ENCODE measurements at regions not wholly inside any gene's neighbourhood (a gene's known extent, or its start where the extent isn't known, plus 50 kb on each side); places are given as distances from the start of the nearest gene placed in this dataset.

- no peak for ATAC-seq
- no peak overlapping the region for H3K27ac ChIP-seq (ENCODE audit: low read length)
- H3K27me3 ChIP-seq (ENCODE audit: control insufficient read depth, insufficient read depth, low read length): no peaks in the 10 kb centered on the region
- no peaks in the 10 kb centered on the region for H3K9me3 ChIP-seq (ENCODE audit: control insufficient read depth, insufficient read depth, low read length)
- no peaks in the 10 kb centered on the region for H3K4me1 ChIP-seq (ENCODE audit: control insufficient read depth, insufficient read depth, low read length)
- H3K27me3 Mint-ChIP-seq (ENCODE audit: low read depth in 2 of 2): no peaks in the 10 kb centered on the region
- WGBS (ENCODE audit: insufficient coverage): 94% methylated on average over 3 of the region's 3 CpGs
- no peak for DNase-seq
- H3K4me3 Mint-ChIP-seq: no peak overlapping the region
- no peak for TF ChIP-seq CTCF (IDR thresholded peaks at IDR 0.05)
- H3K36me3 Mint-ChIP-seq: no peaks in the 10 kb centered on the region
- no peak overlapping the region for H3K4me3 ChIP-seq (ENCODE audit: low read length)
- H3K9me3 Mint-ChIP-seq: peaks cover 7 to 13% of the 10 kb centered on the region in 2 donors
- intact Hi-C loops (cut with micrococcal nuclease): no loop called here
- H3K4me1 Mint-ChIP-seq: no peaks in the 10 kb centered on the region
- no peaks in the 10 kb centered on the region for H3K36me3 ChIP-seq (ENCODE audit: control insufficient read depth, insufficient read depth, low read length)
- H3K27ac Mint-ChIP-seq: no peak overlapping the region
Observed at GRCh38 chr6:147892476-147892875, 384.0 kb downstream of the SAMD5 start.

DNA sequence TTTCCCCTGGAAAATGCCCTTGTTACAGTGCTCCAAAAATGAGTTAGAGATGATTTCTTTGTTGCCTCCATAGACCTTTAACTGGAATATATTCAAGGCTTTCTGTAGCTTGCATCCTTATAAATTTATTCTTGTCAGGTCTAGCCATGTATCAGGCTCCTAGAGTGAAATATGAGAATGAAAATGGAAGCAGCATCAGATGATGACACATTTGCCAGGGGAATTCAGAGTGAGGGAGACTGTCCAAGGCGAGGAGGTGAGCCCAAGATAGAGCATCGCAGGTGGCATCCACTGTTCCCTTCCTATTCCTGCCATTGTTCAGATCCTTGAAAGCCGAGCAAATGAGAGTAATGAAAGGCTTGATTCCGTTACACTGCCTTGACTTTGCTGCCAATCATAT, 386.8 kb downstream of the SAMD5 start:
- H3K27ac ChIP-seq (ENCODE audit: low read length): no peak overlapping the region
- H3K4me3 ChIP-seq (ENCODE audit: low read length): no peak overlapping the region
- no peaks in the 10 kb centered on the region for H3K27me3 ChIP-seq (ENCODE audit: control insufficient read depth, insufficient read depth, low read length)
- DNase-seq: no peak
- no peak for TF ChIP-seq CTCF (IDR thresholded peaks at IDR 0.05)
- ATAC-seq: no peak
- H3K9me3 ChIP-seq (ENCODE audit: control insufficient read depth, insufficient read depth, low read length): no peaks in the 10 kb centered on the region
- no peaks in the 10 kb centered on the region for H3K27me3 Mint-ChIP-seq (ENCODE audit: low read depth in 2 of 2)
- WGBS (ENCODE audit: insufficient coverage): 85% methylated on average over 4 of the region's 4 CpGs
- no peak overlapping the region for H3K4me3 Mint-ChIP-seq
- H3K27ac Mint-ChIP-seq: no peak overlapping the region
- no peaks in the 10 kb centered on the region for H3K4me1 ChIP-seq (ENCODE audit: control insufficient read depth, insufficient read depth, low read length)
- intact Hi-C loops (cut with micrococcal nuclease): no loop called here
- H3K36me3 ChIP-seq (ENCODE audit: control insufficient read depth, insufficient read depth, low read length): no peaks in the 10 kb centered on the region
- no peaks in the 10 kb centered on the region for H3K36me3 Mint-ChIP-seq
- H3K4me1 Mint-ChIP-seq: no peaks in the 10 kb centered on the region
- H3K9me3 Mint-ChIP-seq: peaks cover 4 to 11% of the 10 kb centered on the region in 2 donors

GRCh38 chr6:147900247-147900830, 391.8 kb downstream of the SAMD5 start:
- H3K9me3 Mint-ChIP-seq: peaks cover 3 to 7% of the 10 kb centered on the region in 2 donors
- no peak for TF ChIP-seq CTCF (IDR thresholded peaks at IDR 0.05)
- no peaks in the 10 kb centered on the region for H3K4me1 Mint-ChIP-seq
- Histone ChIP-seq H3K9me3 (ENCODE audit: control insufficient read depth, insufficient read depth, low read length) (no peaks in the 10 kb centered on the region), H3K4me1 (ENCODE audit: control insufficient read depth, insufficient read depth, low read length) (no peaks in the 10 kb centered on the region), H3K4me3 (ENCODE audit: low read length) (no peak overlapping the region), H3K36me3 (ENCODE audit: control insufficient read depth, insufficient read depth, low read length) (no peaks in the 10 kb centered on the region), H3K27ac (ENCODE audit: low read length) (no peak overlapping the region), H3K27me3 (ENCODE audit: control insufficient read depth, insufficient read depth, low read length) (no peaks in the 10 kb centered on the region)
- ATAC-seq (no peak), DNase-seq (no peak)
- H3K36me3 Mint-ChIP-seq: no peaks in the 10 kb centered on the region
- H3K27me3 Mint-ChIP-seq (ENCODE audit: low read depth in 2 of 2): no peaks in the 10 kb centered on the region
- H3K4me3 Mint-ChIP-seq: no peak overlapping the region
- H3K27ac Mint-ChIP-seq: no peak overlapping the region
- intact Hi-C loops (cut with micrococcal nuclease): no loop called here
- WGBS (ENCODE audit: insufficient coverage): 88% methylated on average over 12 of the region's 12 CpGs

- Mint-ChIP-seq H3K4me1 (no peaks in the 10 kb centered on the region), H3K9me3 (peaks cover 3 to 4% of the 10 kb centered on the region in 2 donors), H3K36me3 (no peaks in the 10 kb centered on the region), H3K27ac (no peak overlapping the region), H3K4me3 (no peak overlapping the region), H3K27me3 (ENCODE audit: low read depth in 2 of 2) (no peaks in the 10 kb centered on the region)
- Histone ChIP-seq H3K9me3 (ENCODE audit: control insufficient read depth, insufficient read depth, low read length) (no peaks in the 10 kb centered on the region), H3K4me1 (ENCODE audit: control insufficient read depth, insufficient read depth, low read length) (no peaks in the 10 kb centered on the region), H3K27me3 (ENCODE audit: control insufficient read depth, insufficient read depth, low read length) (no peaks in the 10 kb centered on the region), H3K4me3 (ENCODE audit: low read length) (no peak overlapping the region), H3K27ac (ENCODE audit: low read length) (no peak overlapping the region), H3K36me3 (ENCODE audit: control insufficient read depth, insufficient read depth, low read length) (no peaks in the 10 kb centered on the region)
- no peak for TF ChIP-seq CTCF (IDR thresholded peaks at IDR 0.05)
- ATAC-seq (no peak), DNase-seq (no peak)
- intact Hi-C loops (cut with micrococcal nuclease): no loop called here
- 80% methylated on average over 1 of the region's 4 CpGs for WGBS (ENCODE audit: insufficient coverage)
Observed at GRCh38 chr6:147903321-147903720, 394.8 kb downstream of the SAMD5 start.
